IMR-90 (cell line): ENCODE measurements at regions not wholly inside any gene's neighbourhood (a gene's known extent, or its start where the extent isn't known, plus 50 kb on each side); places are given as distances from the start of the nearest gene placed in this dataset.

Experiments
- ATAC-seq: fragments of 200-7000 bp; cut with Tn5 transposase; 2 replicates; pipeline ENCODE4 v1.9.1; 2020; ENCODE audit warnings: low read depth, mild to moderate bottlenecking, moderate library complexity
- BruUV-seq: library from RNA; stranded (reverse); fragments of 400-500 nt; replicated peaks from 2 replicates; lab custom pipeline; 2021; lab: Mats Ljungman, UMichigan
- CTCF ChIA-PET: fragments of 300-600 bp; formaldehyde crosslinking; extraction: SDS; loops from one replicate; lab custom pipeline; 2021; ENCODE audit warnings: antibody characterized with exemption; lab: Yijun Ruan, JAX
- POLR2A ChIA-PET: fragments of 300-600 bp; sonication (Branson Sonifier 250); formaldehyde crosslinking; loops from one replicate; lab custom pipeline; 2022; ENCODE audit warnings: antibody characterized with exemption; ENCODE audit not compliant: unreplicated experiment; lab: Charles Lee
- DNase-seq: peaks from one replicate; pipeline ENCODE4 v3.0.0; 2013
- H2AFZ ChIP-seq: replicated peaks from 2 replicates; pipeline ENCODE3; 2013; ENCODE audit warnings: low read length, mild to moderate bottlenecking; ENCODE audit not compliant: poor library complexity
- H2AK5ac ChIP-seq: 2 replicates; pipeline ENCODE4 v1.6.1; 2013; ENCODE audit warnings: low read depth, low read length, inconsistent platforms
- H2AK9ac ChIP-seq: replicated peaks from 2 replicates; pipeline ENCODE3; 2013; ENCODE audit warnings: mild to moderate bottlenecking, low read depth, low read length, moderate library complexity; ENCODE audit not compliant: poor library complexity
- H2BK120ac ChIP-seq: 2 replicates; pipeline ENCODE4 v1.6.1; 2013; ENCODE audit warnings: low read depth, low read length, inconsistent platforms
- H2BK15ac ChIP-seq: 3 replicates; pipeline ENCODE4 v1.6.1; 2013; ENCODE audit warnings: low read depth, low read length, inconsistent platforms
- H2BK20ac ChIP-seq: 2 replicates; pipeline ENCODE4 v1.6.1; 2013; ENCODE audit warnings: low read depth, mild to moderate bottlenecking, inconsistent platforms, low read length, moderate library complexity
- H2BK5ac ChIP-seq: 2 replicates; pipeline ENCODE4 v1.6.1; 2013; ENCODE audit warnings: mild to moderate bottlenecking, low read depth, low read length, inconsistent platforms; ENCODE audit not compliant: poor library complexity, severe bottlenecking
- H3K14ac ChIP-seq: replicated peaks from 2 replicates; pipeline ENCODE4 v1.6.1; 2013; ENCODE audit warnings: low read depth, low read length, inconsistent platforms
- H3K18ac ChIP-seq: 2 replicates; pipeline ENCODE4 v1.6.1; 2013; ENCODE audit warnings: low read depth, low read length, control low read depth
- H3K23ac ChIP-seq: 2 replicates; pipeline ENCODE4 v1.6.1; 2013; ENCODE audit warnings: low read depth, low read length, inconsistent platforms
- H3K27ac ChIP-seq: 2 replicates; pipeline ENCODE4 v1.5.1; 2013; ENCODE audit warnings: mild to moderate bottlenecking, control low read depth, low read length; ENCODE audit not compliant: insufficient read depth
- H3K27me3 ChIP-seq: 2 replicates; pipeline ENCODE4 v1.6.1; 2013; ENCODE audit warnings: low read length; ENCODE audit not compliant: control insufficient read depth, insufficient read depth
- H3K36me3 ChIP-seq: 2 replicates; pipeline ENCODE4 v1.6.1; 2013; ENCODE audit warnings: low read length, mixed read lengths; ENCODE audit not compliant: control insufficient read depth, insufficient read depth
- H3K4ac ChIP-seq: 2 replicates; pipeline ENCODE4 v1.6.1; 2013; ENCODE audit warnings: low read depth, low read length, inconsistent platforms
- H3K4me1 ChIP-seq: 2 replicates; pipeline ENCODE4 v1.6.1; 2013; ENCODE audit warnings: low read length, mixed read lengths; ENCODE audit not compliant: control insufficient read depth, insufficient read depth
- H3K4me2 ChIP-seq: 2 replicates; pipeline ENCODE4 v1.6.1; 2013; ENCODE audit warnings: low read depth, mild to moderate bottlenecking, control low read depth, low read length, moderate library complexity
- H3K4me3 ChIP-seq: 2 replicates; pipeline ENCODE4 v1.5.1; 2013; ENCODE audit warnings: low read depth, mild to moderate bottlenecking, control low read depth, low read length, moderate library complexity; ENCODE audit not compliant: insufficient read depth
- H3K56ac ChIP-seq: 2 replicates; pipeline ENCODE4 v1.6.1; 2013; ENCODE audit warnings: low read length, inconsistent platforms; ENCODE audit not compliant: insufficient read depth; ENCODE audit errors: extremely low read depth
- H3K79me1 ChIP-seq, 2 experiments: 2 replicates each; pipeline ENCODE4 v1.6.1; 2013; ENCODE audit warnings: low read length in 2 of 2, inconsistent platforms in 1 of 2, low read depth in 1 of 2
- H3K9ac ChIP-seq: 2 replicates; pipeline ENCODE4 v1.6.1; 2013; ENCODE audit warnings: low read depth, low read length, control low read depth
- H3K9me1 ChIP-seq: 2 replicates; pipeline ENCODE4 v1.6.1; 2013; ENCODE audit warnings: low read length, inconsistent platforms; ENCODE audit not compliant: insufficient read depth
- H3K9me3 ChIP-seq: 2 replicates; pipeline ENCODE4 v1.6.1; 2013; ENCODE audit warnings: low read length; ENCODE audit not compliant: control insufficient read depth, insufficient read depth
- H4K20me1 ChIP-seq: 2 replicates; pipeline ENCODE4 v1.6.1; 2013; ENCODE audit warnings: low read length, inconsistent platforms; ENCODE audit not compliant: insufficient read depth
- H4K5ac ChIP-seq: 2 replicates; pipeline ENCODE4 v1.6.1; 2013; ENCODE audit warnings: mild to moderate bottlenecking, low read depth, low read length, control low read depth
- H4K8ac ChIP-seq, 2 experiments: 2 replicates each; pipeline ENCODE4 v1.6.1; 2013; ENCODE audit warnings: low read depth in 2 of 2, low read length in 2 of 2, control low read depth in 1 of 2, inconsistent platforms in 1 of 2
- H4K91ac ChIP-seq: 2 replicates; pipeline ENCODE4 v1.6.1; 2013; ENCODE audit warnings: low read depth, low read length, inconsistent platforms; ENCODE audit not compliant: insufficient read depth
- BHLHE40 ChIP-seq: fragments of 150-350 bp; IDR thresholded peaks from 2 replicates; pipeline ENCODE4 v1.6.1; 2016; ENCODE audit warnings: mild to moderate bottlenecking, low read depth, low read length
- CEBPB ChIP-seq: IDR thresholded peaks from 2 replicates; pipeline ENCODE4 v1.6.1; 2012; ENCODE audit warnings: low read depth, low read length, improper control_type of control experiment
- CHD1 ChIP-seq: IDR thresholded peaks from 2 replicates; pipeline ENCODE4 v1.6.1; 2012; ENCODE audit warnings: low read depth, low read length, improper control_type of control experiment
- MAZ ChIP-seq: IDR thresholded peaks from 2 replicates; pipeline ENCODE4 v1.6.1; 2012; ENCODE audit warnings: low read depth, mild to moderate bottlenecking, low read length, improper control_type of control experiment, moderate library complexity, borderline replicate concordance
- MXI1 ChIP-seq: IDR thresholded peaks from 2 replicates; pipeline ENCODE4 v1.6.1; 2012; ENCODE audit warnings: low read depth, mild to moderate bottlenecking, low read length, moderate library complexity, borderline replicate concordance
- NFE2L2 ChIP-seq: fragments of 150-350 bp; IDR thresholded peaks from 2 replicates; pipeline ENCODE4 v1.6.1; 2016; ENCODE audit warnings: low read depth, mild to moderate bottlenecking, low read length
- RAD21 ChIP-seq: IDR thresholded peaks from 2 replicates; pipeline ENCODE4 v1.6.1; 2012; ENCODE audit warnings: low read length, improper control_type of control experiment
- RCOR1 ChIP-seq: IDR thresholded peaks from 2 replicates; pipeline ENCODE4 v1.6.1; 2012; ENCODE audit warnings: mild to moderate bottlenecking, low read length, improper control_type of control experiment; ENCODE audit not compliant: insufficient replicate concordance
- RFX5 ChIP-seq: IDR thresholded peaks from 2 replicates; pipeline ENCODE4 v1.8.0; 2012; ENCODE audit warnings: low read depth, mild to moderate bottlenecking, low read length, moderate library complexity
- SMC3 ChIP-seq: fragments of 150-350 bp; IDR thresholded peaks from 2 replicates; pipeline ENCODE4 v1.6.1; 2016; ENCODE audit warnings: low read depth, mild to moderate bottlenecking, antibody characterized with exemption, low read length, moderate library complexity
- dilution Hi-C: fragments of 300-500 bp; cut with HindIII; formaldehyde crosslinking; loops from one replicate; pipeline ENCODE4 v1.14.3; 2018; ENCODE audit warnings: low sequenced_read_pairs; ENCODE audit not compliant: unreplicated experiment
- in situ Hi-C: fragments of 300-500 bp; cut with MboI; formaldehyde crosslinking; loops from 3 replicates; pipeline ENCODE4 v1.14.3; 2019; ENCODE audit warnings: low sequenced_read_pairs, inconsistent platforms, mixed read lengths
- intact Hi-C: fragments of 100-400 bp; cut with micrococcal nuclease; formaldehyde crosslinking; loops from 2 replicates; pipeline ENCODE4 v1.10.0; 2022
- TF ChIP-seq, protein P1 (sequence below): fragments of 150-350 bp; IDR thresholded peaks from 2 replicates; pipeline ENCODE4 v1.6.1; 2017; ENCODE audit warnings: mild to moderate bottlenecking, antibody characterized with exemption, low read length, low read depth

DNA sequence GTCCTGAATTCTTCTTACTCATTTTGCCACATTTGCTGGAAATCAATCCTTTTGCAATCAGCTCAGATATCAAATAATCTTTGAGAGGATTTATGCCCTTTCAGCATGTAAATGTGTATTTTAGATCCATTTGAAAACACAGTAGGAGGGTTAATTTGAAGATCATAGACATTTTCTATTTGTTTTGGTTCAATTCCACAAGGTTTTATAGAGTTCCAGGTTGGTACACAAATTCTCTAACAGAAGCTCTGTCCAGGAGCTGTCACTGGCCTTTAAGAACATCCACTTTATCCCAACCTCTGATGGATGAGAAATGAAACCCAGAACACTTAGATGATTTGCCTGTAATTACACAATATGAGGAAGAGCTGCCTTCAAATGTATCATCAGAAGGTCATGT is 157.3 kb upstream of the CHAC2 start:
- Histone ChIP-seq H3K4ac (no peak overlapping the region), H3K79me1 (no peaks in the 10 kb centered on the region), H3K4me1 (no peaks in the 10 kb centered on the region), H2BK15ac (no peak overlapping the region), H3K9ac (no peak overlapping the region), H3K27ac (no peak overlapping the region), H3K36me3 (no peaks in the 10 kb centered on the region), H3K4me2 (no peak overlapping the region), H2AK5ac (no peak overlapping the region), H3K56ac (no peak overlapping the region), H4K91ac (no peak overlapping the region), H3K23ac (no peak overlapping the region), H3K14ac (no peak overlapping the region), H3K4me3 (no peak overlapping the region), H3K18ac (no peak overlapping the region), H2AFZ (no peak overlapping the region), H2BK20ac (no peak overlapping the region), H4K20me1 (no peaks in the 10 kb centered on the region), H3K9me3 (no peaks in the 10 kb centered on the region), H3K9me1 (no peaks in the 10 kb centered on the region), H3K27me3 (no peaks in the 10 kb centered on the region; the same call in 1 of the 2 replicates), H2BK5ac (no peak overlapping the region), H4K8ac (no peak overlapping the region), H2BK120ac (no peak overlapping the region), H2AK9ac (no peak overlapping the region), H4K5ac (no peak overlapping the region)
- CTCF ChIA-PET, result no interaction called here
- intact Hi-C loops (no loop called here), in situ Hi-C loops (no loop called here), dilution Hi-C loops (no loop called here)
- ATAC-seq (no peak), DNase-seq (no peak)
- no peak for TF ChIP-seq RAD21
- no peak for TF ChIP-seq CHD1
- no peak for TF ChIP-seq SMC3
- no peak for TF ChIP-seq RCOR1
- TF ChIP-seq BHLHE40, result no peak
- no peak for TF ChIP-seq NFE2L2
- no peak for TF ChIP-seq MXI1
- TF ChIP-seq, protein P1, sequence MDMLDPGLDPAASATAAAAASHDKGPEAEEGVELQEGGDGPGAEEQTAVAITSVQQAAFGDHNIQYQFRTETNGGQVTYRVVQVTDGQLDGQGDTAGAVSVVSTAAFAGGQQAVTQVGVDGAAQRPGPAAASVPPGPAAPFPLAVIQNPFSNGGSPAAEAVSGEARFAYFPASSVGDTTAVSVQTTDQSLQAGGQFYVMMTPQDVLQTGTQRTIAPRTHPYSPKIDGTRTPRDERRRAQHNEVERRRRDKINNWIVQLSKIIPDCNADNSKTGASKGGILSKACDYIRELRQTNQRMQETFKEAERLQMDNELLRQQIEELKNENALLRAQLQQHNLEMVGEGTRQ, result no peak
- TF ChIP-seq RFX5, result no peak
- no peak for TF ChIP-seq MAZ
- no peak for TF ChIP-seq CEBPB
- POLR2A ChIA-PET, result no interaction called here
- BruUV-seq, result no TSS peak
